ENCODE measurements at regions not wholly inside any gene's neighbourhood (a gene's known extent, or its start where the extent isn't known, plus 50 kb on each side); places are given as distances from the start of the nearest gene placed in this dataset.

DNA sequence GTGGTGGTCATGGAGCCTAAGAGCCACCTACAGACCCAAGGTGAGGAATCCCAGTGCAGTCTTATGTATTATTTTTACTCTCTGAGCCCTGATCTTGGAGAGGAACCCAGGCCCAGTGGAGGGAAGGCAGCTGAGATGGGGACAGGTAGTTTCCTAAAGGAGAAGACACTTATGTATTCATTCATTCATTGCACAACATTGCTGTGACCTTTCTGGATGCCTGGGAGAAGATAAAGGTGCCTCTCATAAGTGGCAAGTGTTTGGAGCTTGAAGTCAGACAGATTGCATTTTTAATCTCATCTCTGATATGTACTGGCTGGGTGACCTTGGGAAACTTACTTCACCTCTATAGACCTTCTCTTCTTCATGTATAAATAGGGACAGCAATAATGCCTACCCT lies 111.1 kb downstream of the CEBPB start:
- DNase-seq: no peak

DNA sequence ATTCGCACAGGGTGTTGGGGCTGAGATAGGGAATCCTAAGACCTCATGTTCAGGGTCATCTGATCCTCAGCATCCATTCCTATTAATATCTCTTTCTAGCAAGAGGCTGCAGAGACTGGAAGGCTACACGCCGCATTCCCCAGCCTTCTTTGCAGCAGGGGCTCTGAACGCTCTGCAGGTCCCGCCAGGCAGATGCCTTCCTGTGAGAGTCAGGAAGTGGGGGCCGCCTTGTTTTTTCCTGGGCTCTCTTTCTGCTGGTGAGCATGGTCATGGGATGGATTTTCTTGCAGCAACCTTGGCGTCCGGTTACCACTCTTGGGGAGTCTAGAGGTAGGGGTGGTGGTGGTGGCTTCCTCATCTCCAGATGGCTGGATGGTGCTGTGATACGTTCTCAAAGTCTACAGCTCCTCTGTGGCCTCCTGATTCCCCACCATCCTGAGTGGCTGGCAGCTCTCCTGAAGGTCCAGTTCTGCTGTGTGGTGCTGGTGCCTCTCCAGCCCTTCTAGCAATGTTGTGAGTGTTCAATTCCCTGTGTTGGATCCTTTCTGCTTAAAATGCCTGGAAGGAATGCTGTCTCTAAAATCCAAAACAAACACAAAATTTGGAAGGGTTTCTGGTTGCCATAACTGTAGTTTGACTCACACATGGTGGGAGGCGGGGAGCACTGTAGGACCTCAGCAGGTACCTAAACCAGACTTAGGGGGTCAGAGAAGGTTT lies 111.9 kb downstream of the CEBPB start:
- DNase-seq: no peak

DNA sequence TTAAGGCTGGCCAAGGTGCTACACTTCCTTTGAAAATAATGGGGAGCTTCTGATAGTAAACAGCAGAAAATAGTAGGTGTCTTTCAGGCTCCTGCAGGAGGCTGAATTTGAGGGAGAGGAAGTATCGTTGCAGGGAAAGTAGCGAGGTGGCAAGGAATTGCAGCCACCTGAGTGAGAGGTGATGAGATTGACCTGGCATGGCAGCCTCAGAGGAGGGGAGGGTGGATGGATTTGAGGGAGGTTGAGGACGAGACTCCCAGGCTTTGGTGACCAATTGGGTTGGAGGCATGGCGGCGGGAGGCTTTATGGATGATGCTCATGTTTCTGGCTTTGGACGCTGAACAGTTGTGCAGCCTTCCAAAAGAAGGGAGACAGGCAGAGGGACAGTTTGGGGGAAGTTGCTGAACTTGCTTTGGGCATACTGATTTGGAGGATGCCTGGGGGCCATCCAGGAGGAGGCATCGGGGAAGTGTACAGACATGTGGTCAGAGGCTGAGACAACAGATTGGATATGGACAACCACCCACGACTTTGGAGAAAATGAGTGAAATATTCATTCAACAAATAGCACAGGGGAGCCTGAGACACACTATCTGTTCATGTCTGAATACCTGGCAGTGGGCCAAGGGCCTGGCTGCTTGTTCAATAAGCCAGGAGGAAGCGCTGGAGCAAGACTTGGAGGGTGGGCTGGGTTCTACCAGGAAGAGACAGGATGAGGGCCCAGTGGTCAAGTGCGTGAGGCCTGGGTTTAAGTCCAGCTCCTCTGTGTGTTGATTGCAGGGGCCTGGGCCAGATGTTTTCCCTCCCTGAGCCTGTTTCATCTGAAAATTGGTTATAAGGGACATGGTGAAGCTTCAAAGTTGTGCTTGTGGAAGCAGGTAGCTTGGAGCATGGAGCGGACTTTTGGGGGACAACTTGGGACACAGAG lies 113.2 kb downstream of the CEBPB start:
- DNase-seq: peak; percentile 24

DNA sequence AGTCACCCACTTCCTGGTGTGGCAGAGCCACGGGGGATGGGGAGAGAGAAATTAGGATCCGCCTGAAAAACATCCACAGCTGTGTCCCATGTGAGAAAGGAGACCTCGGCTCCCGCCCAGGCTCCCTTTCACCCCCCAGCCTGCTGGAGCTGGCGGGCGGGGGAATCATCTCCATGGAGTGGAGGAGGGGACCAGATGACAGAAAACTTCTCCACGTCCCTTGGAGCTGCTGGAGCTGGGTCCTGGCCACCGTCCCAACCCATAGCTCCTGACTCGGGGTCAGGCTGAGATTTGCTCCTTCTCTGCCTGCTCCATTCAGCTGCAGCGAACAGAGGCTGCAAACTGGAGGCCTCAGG lies 113.8 kb downstream of the CEBPB start:
- no peak for DNase-seq

DNA sequence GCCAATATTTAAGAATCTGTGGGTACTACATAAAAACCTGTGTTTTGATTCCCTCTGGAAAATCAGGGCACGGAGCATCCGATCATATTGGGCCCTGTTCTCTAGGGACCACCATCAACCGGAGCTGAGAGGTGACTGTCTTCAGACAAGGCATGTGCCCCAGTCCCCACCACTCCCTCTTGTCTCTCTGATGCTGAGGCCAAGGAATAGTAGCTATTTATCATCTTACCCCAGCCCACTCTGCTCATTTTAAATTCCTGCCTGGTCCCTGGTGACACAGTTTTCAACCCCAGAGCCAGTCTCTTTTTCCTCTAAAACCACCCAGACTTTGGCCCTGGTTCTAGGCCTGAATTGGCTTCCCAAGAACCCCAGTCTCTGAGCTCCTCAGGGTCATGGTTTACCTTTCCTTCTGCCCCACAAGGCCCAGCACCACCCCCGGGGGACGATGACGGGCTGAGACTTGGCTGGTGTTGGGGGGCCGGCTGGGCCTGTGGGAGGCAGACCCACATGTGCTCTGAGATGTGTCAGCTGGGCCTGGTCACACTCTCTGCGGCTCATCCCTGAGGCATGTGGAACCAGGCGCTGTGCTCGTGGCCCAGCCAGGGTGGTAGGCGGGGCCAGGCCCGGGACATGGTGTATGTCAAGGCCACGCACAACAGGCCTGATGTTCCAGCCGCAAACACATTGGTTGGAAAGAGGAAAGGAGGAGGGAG lies 114.4 kb downstream of the CEBPB start:
- DNase-seq: no peak

DNA sequence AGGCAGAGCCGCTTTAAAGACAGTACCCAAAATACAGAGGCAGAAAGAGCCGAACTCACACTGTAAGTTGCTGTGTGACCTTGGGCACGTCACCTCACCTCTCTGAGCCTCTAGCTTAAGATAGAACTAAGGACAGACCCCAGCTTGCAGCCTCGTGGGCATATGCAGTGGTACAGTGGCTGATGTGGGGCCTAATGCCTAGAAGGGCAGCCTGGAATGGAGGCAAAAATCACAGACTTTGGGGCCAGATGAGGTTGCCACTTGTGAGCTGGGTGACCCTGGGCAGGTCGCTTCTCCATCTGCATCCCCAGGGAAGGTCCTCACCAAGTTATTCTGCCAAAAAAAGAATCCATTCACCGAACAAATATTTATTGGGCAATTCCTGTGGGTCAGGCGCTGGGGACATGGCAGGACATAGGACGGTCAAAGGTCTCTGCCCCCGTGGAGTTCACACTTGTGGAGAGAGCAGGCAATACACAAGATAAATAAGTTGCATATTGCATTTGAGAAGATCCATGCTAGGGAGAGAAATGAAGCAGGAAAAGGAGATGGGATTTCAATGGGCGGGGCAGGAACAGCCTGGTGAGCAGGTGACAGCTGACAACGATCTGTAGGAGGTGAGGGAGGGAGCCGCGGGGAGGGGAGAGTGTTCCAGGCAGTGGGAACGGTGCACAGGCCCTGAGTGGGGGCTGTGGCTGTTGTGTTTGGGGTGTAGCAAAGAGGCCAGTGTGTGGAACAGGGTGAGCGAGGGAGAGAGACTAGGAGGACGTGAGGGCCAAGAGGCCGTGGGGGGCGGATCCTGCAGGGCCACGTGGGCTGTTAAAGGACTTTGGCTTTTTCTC lies 115.2 kb downstream of the CEBPB start:
- DNase-seq: no peak

DNA sequence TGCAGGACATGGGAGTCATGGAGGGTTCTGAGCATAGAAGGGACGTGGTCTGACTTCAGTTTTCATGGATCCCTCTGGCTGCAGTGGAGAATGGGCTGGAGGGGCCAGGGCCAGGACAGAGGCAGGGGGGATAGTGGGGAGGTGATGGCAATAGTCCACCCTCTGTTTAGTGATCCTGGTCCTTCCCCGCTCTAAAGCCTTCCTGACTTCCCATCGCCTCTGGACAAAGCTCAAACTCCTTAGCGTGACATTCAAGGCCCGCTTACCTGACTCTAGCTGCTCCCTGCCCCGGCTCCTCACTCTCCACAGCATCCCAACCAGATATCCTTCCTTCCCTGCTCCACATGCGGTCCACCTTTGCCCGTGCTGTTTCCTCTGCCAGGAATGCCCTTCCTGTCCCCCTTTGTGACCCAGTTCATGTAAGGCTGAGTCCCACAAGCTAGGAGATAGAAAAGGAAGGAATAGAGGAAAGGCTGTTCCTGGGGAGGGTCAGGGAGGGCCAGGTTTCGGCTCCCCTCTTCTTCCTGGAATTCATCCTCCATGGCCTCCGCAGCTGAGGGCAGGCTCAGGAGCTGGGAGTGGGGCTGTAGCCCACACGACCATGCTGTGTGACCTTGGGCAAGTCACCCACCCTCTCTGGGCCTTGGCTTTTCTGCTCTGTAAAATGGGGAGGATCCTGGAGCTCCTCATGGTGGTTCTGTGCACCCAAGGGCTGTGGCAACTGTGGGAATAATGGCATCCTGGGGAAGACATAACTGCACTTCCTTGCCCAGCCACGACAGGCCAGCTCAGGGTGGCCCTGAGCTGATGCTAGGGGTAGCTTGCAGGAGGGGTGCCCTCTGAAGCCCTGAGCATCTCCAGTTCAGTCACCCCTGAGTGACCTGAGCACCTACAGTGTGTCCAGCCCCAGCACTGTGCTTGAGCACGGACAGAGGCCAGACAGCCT lies 116.1 kb downstream of the CEBPB start:
- no peak for DNase-seq

DNA sequence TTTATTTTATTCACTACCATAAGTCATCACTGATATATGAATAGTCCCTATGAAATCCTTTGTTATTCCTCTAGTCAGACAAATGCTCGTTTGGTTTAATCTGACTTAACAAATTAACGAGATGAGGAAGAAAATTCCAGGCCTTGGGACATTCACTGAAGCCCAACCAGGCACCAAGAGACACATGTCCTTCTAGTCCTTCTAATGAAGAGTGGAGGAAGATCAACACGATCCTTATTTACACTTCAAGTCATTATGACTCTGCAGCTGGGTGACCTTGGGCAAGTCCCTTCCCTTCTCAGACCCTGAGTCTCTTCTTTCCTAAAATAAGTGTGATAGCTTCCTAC lies 117.5 kb downstream of the CEBPB start:
- no peak for DNase-seq

DNA sequence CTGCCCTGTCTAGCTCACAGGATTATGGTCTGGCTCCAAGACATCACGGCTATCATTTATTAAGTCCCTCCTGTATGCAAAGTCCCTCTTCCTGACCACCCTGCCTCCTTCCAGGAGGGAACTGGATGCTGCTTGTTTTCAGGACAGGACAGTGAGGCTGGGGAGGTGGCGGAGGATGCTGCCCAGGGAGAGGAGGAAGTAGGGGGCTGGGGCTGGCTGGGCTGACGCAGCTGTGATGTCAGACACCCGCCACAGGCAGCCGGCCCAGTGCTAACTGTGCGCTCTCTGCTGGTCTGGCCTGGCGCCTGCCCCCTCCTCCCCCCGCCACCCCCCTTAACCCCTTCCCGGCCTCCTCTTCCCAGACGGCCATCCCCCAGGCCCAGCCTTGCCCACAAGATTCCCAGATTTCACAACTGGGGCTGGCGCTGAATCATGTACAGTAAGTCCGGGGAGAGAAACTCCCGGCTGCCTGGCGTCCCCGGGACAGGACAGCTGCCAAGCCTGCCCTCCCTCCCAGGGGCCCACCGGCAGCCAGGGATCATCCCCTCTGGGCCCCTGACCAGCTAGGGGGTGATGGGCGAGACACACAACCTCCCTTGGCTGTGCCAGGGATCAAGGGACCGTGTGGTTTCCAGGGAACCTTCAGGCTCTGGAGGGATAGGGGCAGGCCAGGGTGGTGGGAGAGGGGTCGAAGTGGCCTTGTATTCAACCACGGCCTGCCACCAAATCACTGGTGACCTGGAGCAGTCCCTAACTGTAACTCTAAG lies 118.1 kb downstream of the CEBPB start:
- no peak for DNase-seq

DNA sequence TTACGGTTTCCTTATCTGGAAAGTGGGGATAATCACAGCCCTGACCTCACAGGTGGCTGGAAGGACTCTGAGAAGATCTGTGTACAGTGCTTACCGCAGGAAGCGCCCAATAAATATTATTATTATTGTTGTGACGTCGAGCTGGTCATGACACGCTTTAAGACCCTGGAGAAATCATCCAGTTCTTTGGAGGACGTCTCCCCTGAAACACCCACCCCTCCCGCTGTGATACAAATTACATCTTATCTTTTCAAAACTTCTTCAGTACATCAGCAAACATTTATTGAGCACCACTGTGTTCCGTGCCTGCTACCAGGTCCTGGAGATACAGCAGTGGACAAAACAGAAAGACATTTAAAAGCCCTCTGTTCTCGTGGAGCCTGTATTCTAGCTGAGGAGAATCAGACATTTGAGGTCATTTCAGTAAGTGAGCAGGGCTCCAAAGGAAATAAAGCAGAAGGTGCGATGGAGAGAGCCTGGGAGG lies 118.7 kb downstream of the CEBPB start:
- no peak for DNase-seq

DNA sequence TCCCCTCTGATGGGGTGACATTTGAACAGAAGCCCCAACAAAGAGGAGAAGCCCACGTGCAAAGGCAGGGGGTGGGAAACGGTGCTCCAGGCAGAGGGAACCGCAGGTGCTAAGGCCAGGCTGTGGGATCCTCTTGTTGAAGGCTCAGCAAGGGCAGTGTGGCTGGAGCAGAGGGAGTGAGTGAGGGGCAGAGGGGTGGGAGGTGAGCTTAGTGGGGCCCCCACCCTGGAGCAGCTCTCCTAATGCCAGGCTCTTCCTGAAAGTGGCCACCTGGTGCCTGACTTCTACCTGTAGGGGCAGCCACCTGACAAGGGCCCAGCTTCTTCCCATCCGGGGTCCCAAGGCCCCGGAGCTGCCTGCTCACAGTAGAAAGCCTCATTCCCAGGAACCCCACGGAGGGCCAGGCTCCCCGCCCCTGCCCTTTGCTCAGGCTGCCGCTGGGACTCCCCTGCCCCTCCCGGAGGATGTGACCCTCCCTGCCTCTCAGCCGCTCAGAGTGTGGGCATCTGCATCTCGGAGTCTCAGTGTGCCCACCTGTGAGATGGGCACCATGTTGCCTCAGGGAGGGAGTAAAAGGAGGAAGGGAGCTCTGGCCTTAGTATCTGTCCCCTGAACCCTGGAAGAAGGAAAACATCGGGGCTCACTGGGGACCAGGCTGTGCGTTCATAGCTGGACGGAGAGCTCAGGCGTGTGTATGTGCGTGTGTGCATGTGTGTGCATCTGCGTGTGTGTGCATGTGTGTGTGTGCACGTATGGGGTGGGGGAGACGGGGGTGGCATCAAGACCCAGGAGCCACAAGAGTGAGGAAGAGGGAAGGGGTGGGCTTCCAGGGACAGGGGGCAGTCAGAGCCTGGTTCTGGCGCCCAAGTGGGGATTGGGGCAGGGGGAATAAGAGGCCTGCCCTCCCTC lies 119.4 kb downstream of the CEBPB start:
- no peak for DNase-seq

DNA sequence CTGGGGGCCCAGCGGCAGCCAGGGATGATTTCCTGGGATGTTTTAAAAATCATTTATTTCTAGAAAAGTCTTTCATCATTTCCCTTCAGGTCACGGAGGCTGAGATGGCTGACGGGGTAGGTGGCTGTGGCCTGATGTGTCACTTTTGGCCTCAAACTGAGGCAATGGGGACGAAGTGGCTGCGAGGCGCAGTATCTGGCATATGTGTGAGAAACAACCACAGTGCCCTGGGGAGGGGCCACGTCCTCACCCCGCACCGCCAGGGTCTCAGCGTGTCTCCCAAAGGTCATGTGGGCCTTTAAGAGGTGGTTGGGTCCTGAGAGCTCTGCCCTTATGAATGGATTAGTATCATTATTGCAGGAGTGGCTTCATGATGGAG lies 120.0 kb downstream of the CEBPB start:
- DNase-seq: no peak

DNA sequence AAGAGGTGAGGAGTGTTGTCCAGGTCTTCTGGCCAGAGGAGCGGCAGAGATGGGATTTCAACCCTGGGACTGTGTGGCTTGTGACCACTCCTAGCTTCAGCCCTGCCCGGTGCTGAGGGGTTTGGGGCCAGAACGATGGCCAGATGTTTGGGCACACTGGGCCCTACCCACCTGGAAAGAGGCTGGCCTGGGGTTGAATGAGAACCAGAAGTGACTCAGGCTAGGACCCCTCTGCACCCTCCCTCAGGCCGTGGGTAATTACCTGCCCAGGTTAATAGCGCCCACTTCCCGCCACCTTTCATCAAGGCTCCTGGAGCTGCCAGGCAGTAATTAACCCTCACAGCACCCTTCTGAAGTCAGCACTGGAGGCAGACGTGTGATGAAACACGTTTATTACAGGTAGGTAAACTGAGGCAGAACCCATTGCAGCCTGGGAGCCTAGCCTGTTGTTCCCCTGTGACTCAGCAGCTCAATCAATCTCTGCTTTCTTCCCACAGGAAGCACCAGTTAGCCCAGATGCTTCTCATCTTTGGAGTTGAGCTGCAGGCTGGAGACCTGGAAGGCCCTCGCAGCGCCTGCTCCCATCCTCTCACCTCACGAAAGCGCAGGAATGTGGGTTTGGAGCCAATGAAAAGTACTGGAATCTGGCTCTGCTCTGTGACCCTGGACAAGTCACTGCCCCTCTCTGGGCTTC lies 120.8 kb downstream of the CEBPB start:
- no peak for DNase-seq

DNA sequence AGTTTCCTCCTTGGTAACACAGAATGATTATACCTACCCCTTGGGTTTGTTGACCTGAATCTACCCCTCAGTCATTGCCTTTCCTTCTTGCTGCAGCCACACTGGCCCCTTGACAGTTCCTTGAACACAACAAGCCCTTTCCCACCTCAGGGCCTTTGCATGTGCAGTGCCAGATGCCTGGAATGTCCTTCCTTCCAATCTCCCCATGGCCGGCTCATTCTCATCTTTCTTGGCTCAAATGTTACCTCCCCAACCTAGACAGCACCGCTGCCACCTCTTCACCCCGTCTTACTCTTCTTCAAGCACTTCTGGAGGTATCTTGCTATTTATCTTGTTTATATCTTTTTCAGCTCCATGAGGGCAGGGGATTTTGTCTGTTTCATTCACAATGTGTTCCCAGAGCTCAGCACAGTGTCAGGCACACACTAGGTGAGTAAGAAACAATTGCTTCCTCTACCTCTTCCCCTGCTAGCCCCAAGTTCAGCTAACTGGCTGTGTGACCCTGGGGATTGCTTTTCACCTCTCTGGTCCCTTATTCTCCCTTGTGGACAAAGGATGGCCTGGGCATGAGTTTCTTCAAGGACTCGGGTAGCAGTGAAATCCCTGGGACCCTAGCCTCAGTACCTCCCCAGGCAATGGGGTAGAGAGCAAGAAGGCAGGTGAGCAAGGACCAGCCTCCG lies 121.5 kb downstream of the CEBPB start:
- no peak for DNase-seq

DNA sequence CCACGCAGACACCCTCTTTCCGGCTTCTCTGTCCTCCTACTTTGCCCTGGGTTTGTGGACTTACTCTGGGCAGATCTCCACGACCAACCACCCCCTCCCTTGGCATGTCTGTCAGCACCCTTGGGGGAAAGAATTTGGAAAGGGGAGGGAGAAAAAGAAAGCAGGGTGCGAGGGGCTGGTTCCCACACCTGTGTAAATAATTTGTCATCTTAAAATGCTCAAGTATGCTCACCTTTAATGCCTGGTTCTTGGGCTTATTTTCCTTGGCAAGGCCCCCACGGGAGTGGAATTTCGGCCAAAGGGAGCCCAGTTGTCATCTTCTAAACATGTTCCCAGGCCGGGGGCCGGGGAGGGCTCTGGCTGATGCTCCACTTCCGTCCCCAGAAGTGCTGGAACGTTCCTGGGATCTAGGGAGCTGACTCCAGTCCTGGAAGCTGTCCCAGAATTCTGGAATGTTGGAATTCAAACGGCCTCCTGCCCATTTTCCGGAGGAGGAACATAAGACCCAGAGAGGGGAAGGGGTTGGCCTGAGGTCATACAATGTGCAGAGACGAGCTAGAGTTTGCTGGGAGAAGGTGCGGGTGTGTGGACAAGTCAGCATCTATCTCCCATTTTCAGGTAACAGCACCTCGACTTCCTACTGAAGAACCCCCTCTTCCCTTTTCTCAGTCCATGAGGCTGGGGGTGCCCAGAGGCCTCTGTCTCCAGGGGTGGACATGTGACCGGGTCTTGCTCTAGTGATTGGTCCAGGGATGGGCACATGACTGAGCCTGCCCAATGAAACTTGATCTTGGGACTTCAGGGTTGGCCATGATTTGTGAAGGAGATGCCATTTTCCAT lies 122.3 kb downstream of the CEBPB start:
- DNase-seq: no peak

DNA sequence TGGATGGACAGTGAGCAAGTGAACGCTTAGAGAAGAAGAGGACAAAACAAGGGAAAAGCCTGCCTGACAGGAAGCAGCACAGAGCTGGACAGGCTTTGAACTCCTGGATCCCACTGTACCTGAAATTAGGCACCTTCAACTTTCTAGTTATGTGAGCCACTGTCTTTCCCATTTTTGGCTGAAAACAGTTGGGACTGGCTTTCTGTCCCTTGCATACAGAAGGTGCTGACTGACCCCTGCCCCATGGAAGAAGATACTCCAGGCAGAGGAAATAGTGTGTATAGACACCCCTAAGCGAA lies 122.8 kb downstream of the CEBPB start:
- no peak for DNase-seq

DNA sequence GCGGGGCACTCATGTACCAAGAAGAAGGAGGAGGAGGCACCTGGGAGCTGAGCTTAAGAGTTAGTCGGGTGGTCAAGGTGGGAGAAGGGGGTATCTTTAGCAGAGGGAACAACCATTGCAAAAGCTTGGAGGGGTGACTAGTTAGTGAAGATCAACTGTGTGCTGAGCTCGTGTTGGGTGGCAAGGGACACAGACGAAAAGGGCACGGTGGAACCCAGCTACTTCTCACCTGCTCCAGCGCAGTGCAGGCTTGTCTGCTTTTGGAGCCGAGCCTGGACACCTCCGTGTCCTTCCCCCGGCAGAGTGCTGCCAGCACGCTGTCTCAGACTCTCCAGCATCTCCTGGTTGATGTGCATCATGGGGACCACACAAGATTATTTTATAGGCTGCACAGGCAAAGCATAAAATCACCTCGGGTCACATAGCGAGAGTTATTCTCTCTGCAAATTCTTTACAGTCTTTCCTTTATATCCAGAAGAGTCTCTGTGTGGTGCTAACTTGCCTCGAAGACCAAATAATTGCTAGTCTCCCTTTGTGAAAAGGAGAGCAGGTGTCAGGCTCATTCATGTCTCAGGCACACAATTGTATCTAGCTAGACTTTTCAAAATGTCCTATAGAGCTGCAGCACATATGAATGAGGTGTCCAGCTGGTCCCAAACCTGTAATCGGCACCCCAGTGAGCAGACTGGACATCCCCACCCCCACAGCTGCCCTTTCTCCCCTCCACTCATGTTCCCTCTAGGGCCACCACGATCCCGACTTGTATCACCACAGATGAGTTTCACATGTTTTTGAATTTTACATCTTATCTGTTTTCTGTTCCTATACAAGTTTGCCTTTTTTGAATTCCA lies 123.4 kb downstream of the CEBPB start:
- DNase-seq: no peak

Measured in NCI-H1694 treated with DMSO at 0.1 percent for 48 hours (cell line).